IPS-18c (cell line): ENCODE measurements at regions not wholly inside any gene's neighbourhood (a gene's known extent, or its start where the extent isn't known, plus 50 kb on each side); places are given as distances from the start of the nearest gene placed in this dataset.

Experiments used
- H3K4me3 ChIP-seq: 2 replicates; pipeline ENCODE4 v1.7.0; 2013; ENCODE audit warnings: low read depth, mild to moderate bottlenecking, low read length, moderate library complexity; ENCODE audit not compliant: insufficient read depth
- H3K9me3 ChIP-seq: one replicate; pipeline ENCODE4 v1.6.1; 2013; ENCODE audit warnings: mild to moderate bottlenecking, low read length, moderate library complexity; ENCODE audit not compliant: control insufficient read depth, insufficient read depth

DNA sequence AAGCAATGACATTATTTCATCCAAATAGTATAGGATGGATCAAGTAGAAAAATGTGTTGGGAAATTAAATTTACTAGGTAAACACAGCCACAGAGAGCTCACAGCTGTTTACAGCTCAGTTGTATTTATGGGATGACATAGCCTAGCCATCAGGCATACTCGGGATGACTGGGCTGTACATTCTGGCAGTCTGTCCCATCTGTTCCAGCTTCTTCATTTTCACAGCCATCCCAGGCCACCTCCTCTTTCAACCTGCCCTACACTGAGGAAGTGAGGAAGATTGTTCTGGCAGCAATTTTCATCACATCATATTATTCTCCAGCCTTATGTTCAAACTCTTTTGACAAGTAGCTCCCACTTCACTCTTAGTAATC lies 98.4 kb upstream of the PFN2 start:
- no peak overlapping the region for H3K4me3 ChIP-seq

DNA sequence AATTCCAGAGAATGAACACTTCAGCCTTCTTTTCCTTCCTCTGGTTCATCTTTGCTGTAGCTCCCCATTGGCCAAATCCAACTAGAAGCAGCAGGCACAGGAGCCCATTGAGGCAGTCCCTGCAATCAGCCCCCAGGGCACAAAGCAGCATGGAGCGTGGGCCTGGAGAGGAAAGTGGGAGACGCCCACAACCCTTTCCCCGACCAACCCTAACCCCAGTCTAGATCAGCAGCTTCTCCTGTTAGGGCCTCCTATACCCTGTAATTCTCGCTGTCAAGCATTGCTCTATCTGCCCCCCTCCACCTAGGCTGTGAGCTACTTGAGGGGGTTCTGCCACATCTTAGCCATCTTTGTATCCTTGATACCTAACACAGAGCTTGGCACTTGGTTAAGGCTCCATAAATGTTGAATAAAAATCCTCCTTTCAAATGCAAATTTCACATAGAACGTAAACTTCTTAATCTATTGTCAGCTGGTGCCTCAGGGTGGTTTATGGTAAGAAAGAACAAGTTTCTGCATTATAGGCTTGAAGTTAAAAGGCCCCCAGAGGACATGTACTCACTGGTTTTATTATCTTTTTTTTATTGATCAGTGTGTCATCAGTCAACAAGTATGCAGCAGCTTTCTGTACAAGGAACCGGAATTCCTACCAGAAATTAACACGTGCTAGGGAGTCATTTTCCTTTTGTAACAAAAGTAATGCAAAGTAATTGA lies 97.9 kb upstream of the PFN2 start:
- Histone ChIP-seq H3K9me3 (no peaks in the 10 kb centered on the region), H3K4me3 (no peak overlapping the region)

More for the DNA sequence above, 98.4 kb upstream of the PFN2 start:
- no peaks in the 10 kb centered on the region for H3K9me3 ChIP-seq

DNA sequence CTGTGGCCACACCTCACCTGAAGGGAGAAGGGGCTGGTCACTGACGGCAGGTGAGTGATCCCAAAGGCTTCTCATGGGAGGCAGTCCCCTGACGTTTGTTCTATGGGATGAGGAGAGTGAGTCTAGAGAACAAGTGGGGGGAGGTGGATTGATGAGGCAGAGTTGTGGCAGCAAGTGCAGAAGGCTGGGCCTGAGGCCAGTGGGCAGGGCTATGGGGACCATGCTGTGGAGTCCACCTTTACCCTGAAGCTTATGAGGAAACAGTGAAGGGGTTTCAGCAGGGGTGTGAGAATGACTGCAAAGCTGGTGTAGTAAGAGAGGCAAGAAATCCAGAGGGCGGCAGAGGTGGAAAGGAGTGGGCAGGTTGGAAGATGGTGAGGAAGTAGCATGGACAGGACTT lies 96.9 kb upstream of the PFN2 start:
- Histone ChIP-seq H3K9me3 (no peaks in the 10 kb centered on the region), H3K4me3 (no peak overlapping the region)

DNA sequence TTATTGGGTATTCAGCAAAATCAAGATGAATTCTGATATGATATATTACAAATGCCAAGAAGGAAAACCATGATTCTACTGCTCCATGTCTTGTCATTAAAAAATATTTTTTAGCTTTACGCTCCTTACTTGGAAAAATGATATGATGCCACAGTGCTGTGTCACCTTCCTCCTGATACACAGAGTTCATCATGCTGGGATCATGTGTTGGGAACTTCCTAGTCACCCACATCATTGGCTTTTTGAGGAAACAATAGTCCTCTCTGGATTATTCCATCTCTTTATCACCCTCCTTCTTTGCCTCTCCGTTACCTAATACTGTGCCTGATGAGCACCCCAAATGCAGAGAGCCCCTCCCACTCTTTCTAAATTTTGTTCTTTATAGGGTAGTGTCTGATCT lies 94.3 kb upstream of the PFN2 start:
- no peaks in the 10 kb centered on the region for H3K9me3 ChIP-seq
- H3K4me3 ChIP-seq = no peak overlapping the region

DNA sequence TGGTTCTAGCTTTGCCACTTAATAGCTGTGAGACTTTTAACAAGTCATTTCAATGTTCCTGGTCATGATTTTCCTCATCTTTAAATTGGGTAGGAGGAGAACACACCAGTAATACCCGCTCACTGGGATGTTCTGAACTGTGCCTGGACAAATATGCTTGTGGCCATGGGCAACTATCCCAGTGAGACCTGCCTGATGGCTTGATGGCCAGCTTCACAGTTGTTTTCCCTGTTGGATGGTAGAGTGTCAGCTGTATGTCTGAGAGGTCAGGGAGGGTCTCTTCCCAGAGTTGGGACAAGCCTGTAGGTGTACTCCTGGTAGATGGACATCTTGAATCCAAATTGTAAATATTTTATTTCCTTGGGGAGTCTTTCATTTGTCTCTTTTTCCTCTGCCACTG lies 92.5 kb upstream of the PFN2 start:
- H3K9me3 ChIP-seq = no peaks in the 10 kb centered on the region
- H3K4me3 ChIP-seq = no peak overlapping the region

DNA sequence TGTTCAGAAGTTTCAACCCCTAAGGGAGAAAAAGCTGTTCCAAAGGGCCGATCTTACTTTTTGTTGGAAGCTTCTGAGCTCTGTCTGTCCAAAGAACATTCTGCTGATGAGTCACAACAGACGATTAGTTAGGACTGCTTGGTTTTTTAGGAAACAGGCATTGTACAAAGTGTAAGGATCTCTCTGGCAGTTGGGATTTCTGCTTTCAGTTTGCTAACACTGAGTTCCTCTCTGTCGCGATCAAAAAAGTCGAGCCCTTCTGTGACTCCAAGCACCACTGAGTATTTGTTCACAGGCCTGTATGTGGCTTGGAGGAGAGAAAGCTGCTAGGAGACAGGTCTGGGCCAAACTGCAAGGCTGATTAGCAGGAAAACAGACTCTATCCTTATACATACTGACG lies 91.8 kb upstream of the PFN2 start:
- no peak overlapping the region for H3K4me3 ChIP-seq
- no peaks in the 10 kb centered on the region for H3K9me3 ChIP-seq

GRCh38 chr3:150061288-150062024 lies 90.8 kb upstream of the PFN2 start:
- no peak overlapping the region for H3K4me3 ChIP-seq

DNA sequence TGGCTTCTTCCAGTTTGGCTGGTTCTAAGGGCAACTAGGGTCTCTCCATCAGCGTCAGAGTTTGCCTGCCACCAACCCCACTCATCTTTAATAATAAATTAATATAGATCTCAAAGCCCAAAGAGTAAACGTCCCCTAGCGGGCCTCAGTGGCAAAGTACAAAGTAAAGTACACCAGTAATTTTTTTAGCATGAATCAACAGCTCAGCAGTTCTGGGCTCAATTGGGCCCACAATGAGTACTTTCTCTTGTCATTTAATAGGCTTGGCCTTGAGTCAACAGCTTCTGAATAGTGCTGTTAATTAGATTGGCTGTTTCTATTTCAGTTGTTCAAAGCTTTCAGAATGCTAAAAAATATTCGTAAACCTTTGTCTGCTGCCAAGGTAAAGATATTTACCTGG lies 89.0 kb upstream of the PFN2 start:
- H3K4me3 ChIP-seq = no peak overlapping the region
- no peaks in the 10 kb centered on the region for H3K9me3 ChIP-seq

More at GRCh38 chr3:150061288-150062024, 90.8 kb upstream of the PFN2 start:
- no peaks in the 10 kb centered on the region for H3K9me3 ChIP-seq

- no peak overlapping the region for H3K4me3 ChIP-seq
Observed at GRCh38 chr3:150059241-150059640, 88.5 kb upstream of the PFN2 start.

GRCh38 chr3:150057227-150057626 lies 86.5 kb upstream of the PFN2 start:
- Histone ChIP-seq H3K9me3 (no peaks in the 10 kb centered on the region), H3K4me3 (no peak overlapping the region)

More at GRCh38 chr3:150059241-150059640, 88.5 kb upstream of the PFN2 start:
- no peaks in the 10 kb centered on the region for H3K9me3 ChIP-seq

DNA sequence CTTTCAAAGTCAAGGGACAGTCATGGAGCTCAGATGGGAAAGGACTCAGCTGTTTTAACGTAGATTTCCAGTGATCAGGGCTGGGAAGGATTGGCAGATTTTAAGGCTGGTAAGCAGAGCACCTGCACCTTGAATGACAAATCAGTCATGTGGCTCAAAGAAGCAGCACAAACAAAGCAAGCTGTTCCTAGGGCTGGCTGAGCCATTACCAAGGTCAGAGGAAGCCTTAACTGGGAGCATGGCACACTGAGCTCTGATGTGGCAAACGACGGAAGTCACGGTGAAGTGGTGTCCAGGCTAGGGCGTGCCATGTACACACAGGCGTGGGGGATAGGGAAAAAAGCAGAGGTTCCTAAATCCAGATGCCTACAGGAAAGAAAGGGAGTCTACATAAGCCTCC lies 84.6 kb upstream of the PFN2 start:
- Histone ChIP-seq H3K4me3 (no peak overlapping the region), H3K9me3 (no peaks in the 10 kb centered on the region)

GRCh38 chr3:150054635-150055034 lies 83.9 kb upstream of the PFN2 start:
- H3K9me3 ChIP-seq = no peaks in the 10 kb centered on the region
- no peak overlapping the region for H3K4me3 ChIP-seq

DNA sequence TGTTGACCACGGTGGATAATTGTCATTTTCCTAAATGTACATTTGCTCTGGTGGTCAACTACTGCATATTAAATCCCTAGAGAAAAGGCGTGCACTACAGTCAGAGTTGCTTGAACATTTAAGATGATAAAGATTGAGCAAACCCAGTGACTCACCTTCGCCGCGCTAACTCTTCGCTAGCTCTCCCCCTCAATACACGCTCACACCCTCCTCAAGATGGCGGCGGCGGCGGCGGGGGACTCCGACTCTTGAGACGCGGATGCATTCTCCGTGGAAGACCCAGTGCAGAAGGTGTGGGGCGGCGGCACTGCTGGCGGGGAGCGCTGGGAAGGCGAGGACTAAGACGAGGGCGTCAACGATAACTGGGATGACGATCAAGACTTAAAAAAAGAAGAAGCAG lies 79.8 kb upstream of the PFN2 start:
- no peaks in the 10 kb centered on the region for H3K9me3 ChIP-seq
- H3K4me3 ChIP-seq = no peak overlapping the region

DNA sequence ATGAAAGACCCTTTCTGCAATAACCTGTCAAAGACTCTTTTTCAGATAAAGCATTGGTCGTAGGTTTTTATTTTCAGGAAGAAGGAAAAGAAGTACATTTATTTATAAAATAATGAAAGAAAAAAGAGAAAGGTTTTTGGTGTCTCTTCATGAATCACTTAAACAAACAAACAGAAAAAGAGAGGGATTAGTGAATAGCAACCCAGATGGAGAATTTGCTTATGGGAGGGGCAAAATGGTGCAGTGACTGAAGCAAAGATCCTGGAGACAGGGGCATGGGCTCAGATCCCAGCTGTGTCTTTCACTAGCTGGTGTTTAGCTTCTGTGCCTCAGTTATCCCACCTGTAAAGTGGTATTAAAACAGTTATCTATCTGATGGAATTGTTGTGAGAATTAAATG lies 78.6 kb upstream of the PFN2 start:
- Histone ChIP-seq H3K9me3 (no peaks in the 10 kb centered on the region), H3K4me3 (no peak overlapping the region)

- Histone ChIP-seq H3K4me3 (no peak overlapping the region), H3K9me3 (peaks cover 4% of the 10 kb centered on the region)
Observed at GRCh38 chr3:150041877-150042276, 71.2 kb upstream of the PFN2 start.

DNA sequence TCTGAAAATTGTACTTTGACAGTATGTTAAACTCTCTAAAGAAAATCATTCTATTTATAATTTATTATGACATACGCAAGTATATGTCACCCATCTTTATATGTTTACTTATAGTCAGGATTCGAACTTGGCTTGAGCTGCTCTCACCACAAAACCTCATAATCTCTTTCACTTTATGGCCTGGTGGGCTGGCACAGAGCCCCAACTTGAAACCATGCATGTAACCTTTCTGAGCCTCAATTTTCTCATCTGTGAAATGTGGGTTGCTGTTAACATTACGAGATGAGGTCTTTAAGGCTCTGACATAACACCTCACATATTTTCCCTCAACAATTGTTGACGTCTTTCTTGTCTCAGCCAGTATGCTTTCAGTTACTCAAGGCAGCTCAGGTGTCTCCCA lies 69.4 kb upstream of the PFN2 start:
- Histone ChIP-seq H3K4me3 (no peak overlapping the region), H3K9me3 (peaks cover 4% of the 10 kb centered on the region)

- Histone ChIP-seq H3K9me3 (peaks cover 4% of the 10 kb centered on the region), H3K4me3 (no peak overlapping the region)
Observed at GRCh38 chr3:150038830-150039229, 68.1 kb upstream of the PFN2 start.

DNA sequence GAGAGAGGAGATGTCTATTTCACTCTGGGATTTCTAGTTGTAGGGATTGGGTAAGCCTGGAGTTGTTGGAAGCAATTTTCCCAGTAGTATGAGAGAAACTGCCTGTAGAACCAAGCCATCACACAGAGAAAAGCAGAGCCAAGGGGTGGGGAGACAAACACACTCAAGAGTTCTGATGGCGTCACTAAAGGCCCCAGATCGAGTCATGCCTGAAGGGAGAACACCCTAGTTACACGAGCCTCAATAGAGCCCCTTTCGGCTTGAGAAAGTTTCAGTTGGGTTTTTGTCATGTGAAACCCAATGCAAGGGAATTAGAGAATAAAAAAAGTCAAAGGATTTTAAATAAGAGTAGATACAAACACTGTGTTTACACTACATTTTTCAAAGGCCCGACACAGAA lies 66.1 kb upstream of the PFN2 start:
- no peak overlapping the region for H3K4me3 ChIP-seq
- H3K9me3 ChIP-seq = peaks cover 4% of the 10 kb centered on the region
